ENCODE measurements at regions not wholly inside any gene's neighbourhood (a gene's known extent, or its start where the extent isn't known, plus 50 kb on each side); places are given as distances from the start of the nearest gene placed in this dataset.

DNA sequence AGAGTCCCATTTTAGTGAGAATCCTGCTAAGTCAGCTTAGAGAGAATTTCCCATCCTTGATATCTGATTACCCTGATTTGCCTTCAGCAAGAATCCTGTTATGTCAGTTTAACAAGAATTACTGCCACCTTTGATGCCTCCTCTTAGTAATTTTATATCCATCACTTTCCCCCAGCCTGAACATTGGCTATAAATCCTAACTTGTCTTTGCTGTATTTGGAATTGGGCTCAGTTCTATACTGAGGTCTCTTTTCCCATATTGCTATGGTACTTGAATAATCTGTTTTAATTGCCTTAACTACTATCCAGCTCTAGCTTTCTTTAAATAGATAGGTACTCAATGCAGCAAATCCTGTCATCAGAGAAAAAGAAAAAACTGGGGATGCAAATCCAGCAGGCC lies 842.0 kb upstream of the ADAMTS5 start:
- TF ChIP-seq, protein P1, sequence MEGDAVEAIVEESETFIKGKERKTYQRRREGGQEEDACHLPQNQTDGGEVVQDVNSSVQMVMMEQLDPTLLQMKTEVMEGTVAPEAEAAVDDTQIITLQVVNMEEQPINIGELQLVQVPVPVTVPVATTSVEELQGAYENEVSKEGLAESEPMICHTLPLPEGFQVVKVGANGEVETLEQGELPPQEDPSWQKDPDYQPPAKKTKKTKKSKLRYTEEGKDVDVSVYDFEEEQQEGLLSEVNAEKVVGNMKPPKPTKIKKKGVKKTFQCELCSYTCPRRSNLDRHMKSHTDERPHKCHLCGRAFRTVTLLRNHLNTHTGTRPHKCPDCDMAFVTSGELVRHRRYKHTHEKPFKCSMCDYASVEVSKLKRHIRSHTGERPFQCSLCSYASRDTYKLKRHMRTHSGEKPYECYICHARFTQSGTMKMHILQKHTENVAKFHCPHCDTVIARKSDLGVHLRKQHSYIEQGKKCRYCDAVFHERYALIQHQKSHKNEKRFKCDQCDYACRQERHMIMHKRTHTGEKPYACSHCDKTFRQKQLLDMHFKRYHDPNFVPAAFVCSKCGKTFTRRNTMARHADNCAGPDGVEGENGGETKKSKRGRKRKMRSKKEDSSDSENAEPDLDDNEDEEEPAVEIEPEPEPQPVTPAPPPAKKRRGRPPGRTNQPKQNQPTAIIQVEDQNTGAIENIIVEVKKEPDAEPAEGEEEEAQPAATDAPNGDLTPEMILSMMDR (IDR thresholded peaks at IDR 0.05) = no peak
- TF ChIP-seq POLR2A (IDR thresholded peaks at IDR 0.05) (no peak), EP300 (IDR thresholded peaks at IDR 0.05; ENCODE audit: low read depth) (no peak), POLR2AphosphoS5 (IDR thresholded peaks at IDR 0.05) (no peak)

All from transverse colon (tissue), 4 donors.